ENCODE measurements at regions not wholly inside any gene's neighbourhood (a gene's known extent, or its start where the extent isn't known, plus 50 kb on each side); places are given as distances from the start of the nearest gene placed in this dataset.

DNA sequence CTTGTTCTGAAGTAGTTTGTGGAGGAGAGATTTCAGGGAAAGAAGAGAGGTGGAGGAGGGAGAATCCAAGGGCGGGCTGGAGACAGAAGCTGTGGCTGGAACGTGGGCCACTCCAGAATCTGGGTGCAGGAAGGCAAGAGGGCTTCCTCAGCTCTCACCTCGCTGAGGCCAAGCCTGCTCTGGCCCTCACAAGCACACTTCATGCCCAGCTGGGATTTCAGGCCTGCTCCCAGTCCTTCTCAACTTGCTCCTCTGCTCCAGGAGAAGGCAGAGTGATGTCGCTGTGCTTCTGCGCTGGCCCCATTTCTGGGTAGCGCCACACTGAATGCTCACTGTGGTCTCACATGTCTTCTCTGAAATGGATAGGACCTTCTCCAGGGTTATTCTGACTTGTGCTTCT is 328.8 kb downstream of the FGF9 start:
- H3K9me3 ChIP-seq = no peaks in the 10 kb centered on the region
- ATAC-seq (no peak), DNase-seq (no peak)
- intact Hi-C loops (cut with DNase I; ENCODE audit: low total_unique reads) = no loop called here
- no peak overlapping the region for H3K27ac ChIP-seq
- H3K36me3 ChIP-seq = no peaks in the 10 kb centered on the region
- H3K4me3 ChIP-seq = no peak overlapping the region
- no peaks in the 10 kb centered on the region for H3K27me3 ChIP-seq
- no peaks in the 10 kb centered on the region for H3K4me1 ChIP-seq
- in situ Hi-C loops (cut with MboI; ENCODE audit: low sequenced_read_pairs in 4 of 4) = no loop called here
- no peak for TF ChIP-seq POLR2A (IDR thresholded peaks at IDR 0.05)
- TF ChIP-seq, protein P1, sequence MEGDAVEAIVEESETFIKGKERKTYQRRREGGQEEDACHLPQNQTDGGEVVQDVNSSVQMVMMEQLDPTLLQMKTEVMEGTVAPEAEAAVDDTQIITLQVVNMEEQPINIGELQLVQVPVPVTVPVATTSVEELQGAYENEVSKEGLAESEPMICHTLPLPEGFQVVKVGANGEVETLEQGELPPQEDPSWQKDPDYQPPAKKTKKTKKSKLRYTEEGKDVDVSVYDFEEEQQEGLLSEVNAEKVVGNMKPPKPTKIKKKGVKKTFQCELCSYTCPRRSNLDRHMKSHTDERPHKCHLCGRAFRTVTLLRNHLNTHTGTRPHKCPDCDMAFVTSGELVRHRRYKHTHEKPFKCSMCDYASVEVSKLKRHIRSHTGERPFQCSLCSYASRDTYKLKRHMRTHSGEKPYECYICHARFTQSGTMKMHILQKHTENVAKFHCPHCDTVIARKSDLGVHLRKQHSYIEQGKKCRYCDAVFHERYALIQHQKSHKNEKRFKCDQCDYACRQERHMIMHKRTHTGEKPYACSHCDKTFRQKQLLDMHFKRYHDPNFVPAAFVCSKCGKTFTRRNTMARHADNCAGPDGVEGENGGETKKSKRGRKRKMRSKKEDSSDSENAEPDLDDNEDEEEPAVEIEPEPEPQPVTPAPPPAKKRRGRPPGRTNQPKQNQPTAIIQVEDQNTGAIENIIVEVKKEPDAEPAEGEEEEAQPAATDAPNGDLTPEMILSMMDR (IDR thresholded peaks at IDR 0.05 in 4 of 5, conservative IDR thresholded peaks at IDR 0.05 in 1 of 5) = no peak

DNA sequence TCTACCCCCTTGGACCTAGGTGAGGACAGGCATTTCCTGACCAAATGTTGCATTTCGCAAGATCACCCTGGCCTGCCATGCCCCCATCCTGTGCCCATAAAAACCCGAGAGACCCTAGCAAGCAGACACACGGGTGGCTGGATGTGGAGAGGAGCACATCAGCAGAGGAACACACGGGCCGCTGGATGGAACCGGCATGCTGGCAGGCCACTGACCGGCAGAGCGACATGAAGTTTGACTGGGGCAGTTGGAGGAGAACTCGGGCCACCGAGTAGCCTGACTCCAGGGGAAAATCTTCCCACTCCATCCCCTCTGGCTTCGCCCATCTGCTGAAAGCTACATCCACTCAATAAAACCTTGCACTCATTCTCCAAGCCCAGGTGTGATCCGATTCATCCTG is 329.3 kb downstream of the FGF9 start:
- intact Hi-C loops (cut with DNase I; ENCODE audit: low total_unique reads) (no loop called here), in situ Hi-C loops (cut with MboI; ENCODE audit: low sequenced_read_pairs in 4 of 4) (no loop called here)
- no peaks in the 10 kb centered on the region for H3K4me1 ChIP-seq
- no peak overlapping the region for H3K27ac ChIP-seq
- TF ChIP-seq POLR2A (IDR thresholded peaks at IDR 0.05) = no peak
- TF ChIP-seq, protein P1 (IDR thresholded peaks at IDR 0.05 in 4 of 5, conservative IDR thresholded peaks at IDR 0.05 in 1 of 5) = no peak
- H3K36me3 ChIP-seq = no peaks in the 10 kb centered on the region
- H3K9me3 ChIP-seq = no peaks in the 10 kb centered on the region
- H3K4me3 ChIP-seq = no peak overlapping the region
- ATAC-seq (no peak), DNase-seq (no peak)
- H3K27me3 ChIP-seq = no peaks in the 10 kb centered on the region

DNA sequence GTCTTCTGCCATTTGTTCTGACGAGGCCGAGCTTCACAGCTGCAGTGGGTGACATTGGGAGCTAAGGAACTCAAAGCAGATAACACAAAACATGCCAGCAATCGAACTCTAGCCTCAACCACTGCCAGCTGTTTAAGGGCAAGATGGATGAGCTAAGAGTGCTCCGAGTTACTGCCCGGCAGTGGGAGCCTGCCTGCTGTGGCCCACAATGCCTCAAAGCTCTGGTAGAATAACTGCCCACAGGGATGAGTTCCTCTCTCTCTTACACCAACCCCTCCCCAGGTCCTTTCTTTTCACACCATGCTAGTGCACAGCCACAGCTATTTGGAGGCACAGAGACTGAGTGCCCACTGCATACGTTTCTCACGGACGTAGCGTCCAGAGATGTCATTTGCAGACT is 330.5 kb downstream of the FGF9 start:
- H3K36me3 ChIP-seq = no peaks in the 10 kb centered on the region
- no peaks in the 10 kb centered on the region for H3K27me3 ChIP-seq
- H3K4me1 ChIP-seq = no peaks in the 10 kb centered on the region
- no peak overlapping the region for H3K4me3 ChIP-seq
- intact Hi-C loops (cut with DNase I; ENCODE audit: low total_unique reads) (no loop called here), in situ Hi-C loops (cut with MboI; ENCODE audit: low sequenced_read_pairs in 4 of 4) (no loop called here)
- no peak overlapping the region for H3K27ac ChIP-seq
- no peaks in the 10 kb centered on the region for H3K9me3 ChIP-seq
- TF ChIP-seq, protein P1 (IDR thresholded peaks at IDR 0.05 in 4 of 5, conservative IDR thresholded peaks at IDR 0.05 in 1 of 5) = no peak
- TF ChIP-seq POLR2A (IDR thresholded peaks at IDR 0.05) = no peak
- DNase-seq = no peak
- ATAC-seq = no peak

DNA sequence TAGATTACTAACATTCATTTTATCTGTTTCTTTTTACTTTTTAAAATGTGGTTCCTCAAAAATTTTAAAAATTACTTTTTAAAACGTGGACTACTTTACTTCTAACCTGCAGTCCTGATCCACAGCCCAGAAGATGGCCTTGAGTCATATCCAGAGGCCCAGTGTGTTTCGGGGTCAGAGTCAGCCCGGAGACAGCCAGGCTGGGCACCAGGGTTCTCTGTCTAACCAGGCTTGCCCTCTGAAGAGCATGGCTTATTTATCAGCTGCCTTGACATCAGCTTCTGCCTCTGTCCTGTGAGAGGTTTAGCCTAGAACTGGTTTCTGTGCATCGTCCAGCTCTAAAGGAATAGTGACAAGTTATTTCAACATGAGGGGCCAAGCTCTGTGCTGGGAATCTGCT is 332.0 kb downstream of the FGF9 start:
- Histone ChIP-seq H3K36me3 (no peaks in the 10 kb centered on the region), H3K9me3 (no peaks in the 10 kb centered on the region), H3K27ac (no peak overlapping the region), H3K4me1 (no peaks in the 10 kb centered on the region), H3K4me3 (no peak overlapping the region), H3K27me3 (no peaks in the 10 kb centered on the region)
- DNase-seq (no peak), ATAC-seq (no peak)
- in situ Hi-C loops (cut with MboI; ENCODE audit: low sequenced_read_pairs in 4 of 4) = no loop called here
- TF ChIP-seq, protein P1 (IDR thresholded peaks at IDR 0.05 in 4 of 5, conservative IDR thresholded peaks at IDR 0.05 in 1 of 5) = no peak
- no peak for TF ChIP-seq POLR2A (IDR thresholded peaks at IDR 0.05)
- intact Hi-C loops (cut with DNase I; ENCODE audit: low total_unique reads) = no loop called here

DNA sequence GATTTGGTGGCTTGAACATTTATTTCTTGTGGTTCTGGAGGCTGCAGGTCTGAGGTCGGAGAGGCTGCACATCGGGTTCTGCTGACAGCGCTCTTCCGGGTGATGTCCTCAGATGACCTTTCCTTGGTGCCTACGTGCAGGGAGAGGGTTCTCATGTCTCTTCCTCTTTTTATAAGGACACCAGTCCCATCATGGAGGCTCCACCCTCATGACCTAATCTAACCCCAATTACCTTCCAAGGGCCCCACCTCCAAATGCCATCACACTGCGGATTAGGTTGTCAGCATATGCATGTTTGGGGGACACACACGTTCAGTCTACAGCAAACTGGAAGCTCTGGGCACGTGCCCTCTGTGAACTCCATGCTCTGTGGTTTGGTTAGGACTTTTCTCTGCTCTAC is 338.6 kb downstream of the FGF9 start:
- no peaks in the 10 kb centered on the region for H3K36me3 ChIP-seq

More for the DNA sequence above, 338.6 kb downstream of the FGF9 start:
- H3K27ac ChIP-seq = no peak overlapping the region
- TF ChIP-seq, protein P1 (IDR thresholded peaks at IDR 0.05 in 4 of 5, conservative IDR thresholded peaks at IDR 0.05 in 1 of 5) = no peak
- no peak for TF ChIP-seq POLR2A (IDR thresholded peaks at IDR 0.05)
- in situ Hi-C loops (cut with MboI; ENCODE audit: low sequenced_read_pairs in 4 of 4) (no loop called here), intact Hi-C loops (cut with DNase I; ENCODE audit: low total_unique reads) (no loop called here)
- no peaks in the 10 kb centered on the region for H3K27me3 ChIP-seq
- H3K9me3 ChIP-seq = no peaks in the 10 kb centered on the region
- ATAC-seq (no peak), DNase-seq (peak in 1 of 2 donors; percentile 20)
- H3K4me1 ChIP-seq = no peaks in the 10 kb centered on the region
- H3K4me3 ChIP-seq = no peak overlapping the region

Measured in gastrocnemius medialis (tissue), 4 donors.